ENCODE measurements at regions not wholly inside any gene's neighbourhood (a gene's known extent, or its start where the extent isn't known, plus 50 kb on each side); places are given as distances from the start of the nearest gene placed in this dataset.
"Not testable (repeated sequence)": the region's sequence is repeated elsewhere in the genome, so short reads cannot be mapped to it uniquely, and the experiment has no call there.

DNA sequence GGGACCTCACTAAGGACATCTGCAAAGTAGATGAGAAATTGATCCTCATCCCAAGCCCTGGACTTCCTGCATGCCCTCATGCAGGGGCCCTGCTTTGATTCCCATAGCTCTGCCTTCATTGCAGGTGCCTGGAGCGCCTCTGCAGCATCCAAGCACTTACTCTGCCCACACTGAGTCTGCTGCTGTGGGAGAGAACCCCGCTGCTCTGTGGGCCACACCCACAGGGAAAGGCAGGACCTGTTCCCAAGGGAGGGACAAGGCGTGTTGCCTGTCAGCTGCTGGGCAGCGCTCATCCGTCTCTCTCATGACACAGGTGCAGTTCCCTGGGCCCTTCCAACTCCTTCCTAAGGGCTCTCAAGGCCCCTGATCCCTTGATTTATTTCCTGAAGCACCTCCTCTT lies 266.8 kb upstream of the SMIM21 start:
- ATAC-seq (no peak), DNase-seq (ENCODE audit: low spot score) (no peak)

DNA sequence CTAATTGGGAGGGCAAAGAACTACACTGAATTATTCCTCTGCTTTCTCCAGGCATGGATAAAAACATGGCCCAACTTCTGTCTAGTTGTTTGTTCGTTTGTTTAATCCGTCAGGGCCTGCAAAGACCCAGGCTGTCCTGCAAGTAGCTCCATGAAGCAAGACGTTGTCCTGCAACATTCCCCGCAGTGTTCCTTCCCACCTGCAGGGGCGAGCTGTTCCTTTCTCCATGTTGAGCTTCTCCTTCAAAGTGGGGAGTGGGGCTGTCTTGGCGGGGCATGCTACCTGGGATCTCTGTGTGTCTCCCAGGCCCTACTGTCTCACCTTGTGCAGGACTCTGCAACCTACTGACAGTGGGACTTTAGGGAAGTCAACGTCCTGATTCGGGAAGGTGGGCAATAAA lies 264.0 kb upstream of the SMIM21 start:
- DNase-seq (ENCODE audit: low spot score): no peak

GRCh38 chr18:75690283-75690682 lies 262.8 kb upstream of the SMIM21 start:
- ATAC-seq; DNase-seq (ENCODE audit: low spot score): not testable (repeated sequence)

More for the DNA sequence above, 264.0 kb upstream of the SMIM21 start:
- no peak for ATAC-seq

GRCh38 chr18:75687626-75688025 lies 260.1 kb upstream of the SMIM21 start:
- no peak for ATAC-seq

DNA sequence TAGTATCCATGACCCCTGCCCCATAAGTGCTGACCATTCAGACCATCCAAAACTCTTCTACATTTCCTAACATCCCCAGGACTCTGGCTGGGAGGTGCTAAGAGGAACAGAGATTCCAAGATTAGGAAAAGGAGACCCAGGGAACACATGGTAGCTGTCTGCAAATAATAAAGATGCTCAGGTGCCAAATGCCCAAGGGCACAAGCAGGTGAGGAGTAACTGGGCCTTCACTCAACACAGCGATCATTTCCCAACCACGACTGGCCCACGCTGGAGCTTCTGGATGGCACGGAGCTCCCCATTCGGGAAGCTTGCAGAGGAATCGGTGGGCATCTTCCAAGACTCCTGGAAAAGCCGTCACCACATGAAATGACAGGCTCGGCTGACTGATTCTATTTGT lies 255.9 kb upstream of the SMIM21 start:
- DNase-seq (ENCODE audit: low spot score) (no peak), ATAC-seq (no peak)

More at GRCh38 chr18:75687626-75688025, 260.1 kb upstream of the SMIM21 start:
- no peak for DNase-seq (ENCODE audit: low spot score)

DNA sequence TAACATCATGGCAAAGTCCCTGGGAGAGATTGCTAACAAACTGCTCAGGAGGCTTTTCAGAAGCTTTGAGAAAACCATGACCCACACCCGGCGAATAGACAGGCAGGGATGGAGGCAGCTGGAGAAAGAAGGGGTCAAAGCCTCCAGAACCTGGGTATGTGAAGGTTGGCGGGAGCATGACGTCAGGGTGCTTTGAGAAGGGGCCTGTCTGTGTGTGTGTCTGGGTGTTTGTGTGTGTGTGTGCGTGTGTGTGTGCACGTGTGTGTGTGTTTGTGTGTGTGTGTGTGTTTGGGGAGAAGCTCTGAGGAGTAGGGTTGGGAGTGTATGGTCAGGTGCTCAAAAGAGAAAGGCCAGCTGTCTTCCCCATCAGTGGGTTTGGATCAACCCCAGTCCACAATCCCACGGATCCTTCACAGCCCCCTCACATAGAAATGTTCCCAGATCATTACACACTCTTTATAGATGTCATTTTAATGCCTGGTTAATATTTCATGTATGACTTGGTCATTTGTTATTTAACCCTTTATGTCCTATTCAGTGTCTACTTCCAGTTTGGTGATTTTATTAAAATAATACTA lies 254.1 kb upstream of the SMIM21 start:
- no peak for ATAC-seq
- no peak for DNase-seq (ENCODE audit: low spot score)

DNA sequence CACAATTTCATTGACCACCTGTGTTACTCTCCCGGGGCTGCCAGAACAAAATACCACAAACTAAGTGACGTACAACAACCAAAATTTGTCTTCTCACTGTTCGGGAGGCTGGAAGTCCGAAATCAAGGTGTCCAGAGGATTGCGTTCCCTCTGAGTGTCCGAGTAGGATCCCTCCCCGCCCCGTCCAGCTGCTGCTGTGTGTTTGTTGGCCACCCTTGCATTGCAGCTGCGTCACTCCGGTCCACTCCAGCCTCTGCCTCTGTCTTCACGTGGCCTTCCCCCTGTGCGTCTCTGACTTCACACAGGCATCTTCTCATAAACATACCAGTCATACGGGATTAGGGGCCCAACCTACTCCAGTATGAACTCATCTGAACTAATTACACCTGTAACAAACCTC lies 251.8 kb upstream of the SMIM21 start:
- no peak for DNase-seq (ENCODE audit: low spot score)
- ATAC-seq: no peak

DNA sequence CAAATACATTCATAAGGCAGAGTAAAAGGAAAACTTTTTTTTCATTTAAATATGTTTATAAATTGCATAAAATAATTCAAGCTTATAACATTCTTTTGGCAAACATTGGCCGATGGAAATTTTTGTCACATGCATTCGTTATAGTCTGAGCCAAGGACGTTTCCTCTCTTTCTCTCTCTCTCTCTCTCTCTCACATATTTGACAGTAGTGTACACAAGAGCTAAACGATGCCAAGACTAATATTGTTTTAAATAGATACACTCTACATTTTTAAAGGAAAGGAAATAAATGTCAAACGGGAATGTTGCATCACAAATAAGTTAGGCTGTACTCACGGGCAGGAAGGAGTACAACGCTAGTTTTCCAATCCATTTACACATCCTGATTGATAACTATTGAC lies 251.1 kb upstream of the SMIM21 start:
- DNase-seq (ENCODE audit: low spot score) (no peak), ATAC-seq (no peak)

DNA sequence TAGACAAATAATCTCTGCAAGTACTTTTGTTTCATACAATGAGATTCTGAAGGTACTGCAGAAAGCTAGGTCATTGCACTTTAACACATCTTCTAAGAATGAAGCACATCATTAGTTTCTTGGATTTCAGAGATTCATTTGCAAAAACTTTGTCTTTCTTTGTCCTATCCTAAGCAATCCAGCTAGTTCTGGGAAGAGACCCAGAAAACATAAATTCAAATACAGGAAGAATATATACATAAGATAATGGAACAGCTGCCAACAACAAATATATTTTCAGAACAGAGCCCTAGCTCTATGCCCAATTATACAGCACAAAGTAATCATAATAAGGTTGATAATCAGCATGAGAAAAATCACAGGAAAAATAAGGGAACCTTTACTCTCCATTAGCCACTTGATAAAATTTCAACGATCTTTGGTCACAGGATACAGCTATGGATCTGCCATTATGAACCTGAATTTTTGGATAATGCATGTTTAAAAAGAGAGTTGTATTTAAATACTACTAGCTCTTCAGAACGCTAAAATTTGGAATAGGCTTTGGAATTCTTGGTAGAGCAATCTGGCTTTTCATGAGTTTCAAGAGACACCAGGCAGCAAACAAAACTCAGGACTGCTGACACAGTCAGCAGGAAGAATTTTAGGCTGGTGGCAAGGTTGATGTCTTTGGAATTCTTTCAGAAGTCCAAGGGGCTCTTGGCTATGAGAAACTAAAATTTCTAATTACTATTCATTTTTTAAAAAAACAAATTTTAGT lies 250.4 kb upstream of the SMIM21 start:
- no peak for ATAC-seq
- no peak for DNase-seq (ENCODE audit: low spot score)

DNA sequence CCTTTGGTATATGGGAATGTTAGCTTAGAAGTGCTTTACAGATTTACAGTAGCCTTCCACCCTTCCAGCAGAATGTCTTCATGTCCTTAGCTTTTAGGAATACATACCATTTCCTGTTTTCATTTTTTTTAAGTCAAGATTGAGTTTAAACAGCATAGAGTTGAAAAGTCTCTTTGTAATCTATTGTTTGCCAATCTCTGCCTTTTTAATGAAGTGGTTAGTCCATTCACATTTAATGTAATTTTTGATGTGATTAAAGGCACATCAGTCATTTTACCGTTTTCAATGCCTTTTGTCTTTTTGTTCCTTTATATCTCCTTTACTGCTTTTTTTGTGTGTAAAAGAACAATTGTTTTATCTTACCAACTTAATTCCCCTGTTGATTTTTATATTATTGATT lies 233.4 kb upstream of the SMIM21 start:
- no peak for ATAC-seq
- DNase-seq (ENCODE audit: low spot score): no peak

DNA sequence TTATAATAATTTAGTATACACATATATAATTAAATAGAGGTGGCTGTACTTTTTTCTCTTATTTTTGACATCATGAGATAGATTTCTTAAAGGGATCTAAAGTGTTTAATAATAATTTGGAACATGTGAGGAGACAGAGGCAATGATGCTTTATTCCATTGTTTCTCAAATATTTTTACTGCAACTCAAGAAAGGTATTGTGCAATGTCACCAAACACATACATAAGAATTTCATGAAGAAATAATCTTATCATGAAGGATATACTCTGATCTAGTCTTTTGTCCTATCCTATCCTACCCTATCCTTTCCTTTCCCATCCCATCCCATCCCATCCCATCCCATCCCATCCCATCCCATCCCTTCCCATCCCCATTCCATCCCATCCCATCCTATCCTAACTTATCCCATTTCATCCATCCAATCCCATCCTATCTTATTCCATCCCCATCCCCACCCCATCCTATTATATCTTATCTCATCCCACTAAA lies 232.1 kb upstream of the SMIM21 start:
- no peak for DNase-seq (ENCODE audit: low spot score)

GRCh38 chr18:75658330-75658729 lies 230.8 kb upstream of the SMIM21 start:
- ATAC-seq (no peak), DNase-seq (ENCODE audit: low spot score) (no peak)

More for the DNA sequence above, 232.1 kb upstream of the SMIM21 start:
- ATAC-seq: no peak

- no peak for DNase-seq (ENCODE audit: low spot score)
- no peak for ATAC-seq
Measured at GRCh38 chr18:75656563-75657247, 229.2 kb upstream of the SMIM21 start.

GRCh38 chr18:75656035-75656434 lies 228.5 kb upstream of the SMIM21 start:
- ATAC-seq (no peak), DNase-seq (ENCODE audit: low spot score) (no peak)

- DNase-seq (ENCODE audit: low spot score): no peak
- ATAC-seq: no peak
Measured at GRCh38 chr18:75654851-75655751, 227.6 kb upstream of the SMIM21 start.

- no peak for DNase-seq (ENCODE audit: low spot score)
- ATAC-seq: no peak
Measured at GRCh38 chr18:75654386-75654785, 226.9 kb upstream of the SMIM21 start.

GRCh38 chr18:75652528-75652927 lies 225.0 kb upstream of the SMIM21 start:
- ATAC-seq: no peak

GRCh38 chr18:75644871-75645270 lies 217.4 kb upstream of the SMIM21 start:
- ATAC-seq (no peak), DNase-seq (ENCODE audit: low spot score) (no peak)

More at GRCh38 chr18:75652528-75652927, 225.0 kb upstream of the SMIM21 start:
- DNase-seq (ENCODE audit: low spot score): no peak

- DNase-seq (ENCODE audit: low spot score): no peak
- ATAC-seq: no peak
Measured at GRCh38 chr18:75643083-75643482, 215.6 kb upstream of the SMIM21 start.

DNA sequence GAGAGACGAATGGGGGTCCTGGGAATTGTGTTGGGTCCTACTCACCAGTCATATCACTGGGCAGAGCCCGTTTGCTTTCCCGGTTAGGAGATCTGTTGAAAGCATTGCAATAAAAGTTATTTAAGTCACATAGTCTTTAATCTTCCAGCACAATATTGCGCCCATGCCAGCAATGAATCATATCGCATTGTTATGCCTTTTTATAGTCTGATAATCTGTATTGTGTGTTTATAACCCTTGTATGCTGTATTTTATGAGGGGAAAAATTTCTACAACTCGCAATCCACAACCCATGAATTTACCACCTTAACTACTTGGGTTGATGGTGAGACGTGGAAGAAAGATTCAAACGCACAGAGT lies 211.9 kb upstream of the SMIM21 start:
- no peak for DNase-seq (ENCODE audit: low spot score)
- ATAC-seq: no peak

All from left lobe of liver (tissue), 2 donors.